DOHH2 (cell line): ENCODE measurements at regions not wholly inside any gene's neighbourhood (a gene's known extent, or its start where the extent isn't known, plus 50 kb on each side); places are given as distances from the start of the nearest gene placed in this dataset.

ENCODE experiments used
- H3F3A ChIP-seq: fragments of 200-600 bp; sonication (generic), shearing (Covaris generic); 2 replicates; pipeline ENCODE4 v1.6.0; 2016; ENCODE audit warnings: antibody characterized with exemption, mild to moderate bottlenecking; ENCODE audit not compliant: control insufficient read depth, insufficient read depth
- H3K27ac ChIP-seq: fragments of 200-600 bp; sonication (generic); 2 replicates; pipeline ENCODE4 v1.5.1; 2014; ENCODE audit warnings: low read depth, mild to moderate bottlenecking, low read length, moderate library complexity
- H3K27me3 ChIP-seq: fragments of 200-600 bp; sonication (generic); 2 replicates; pipeline ENCODE4 v1.6.1; 2014; ENCODE audit warnings: mild to moderate bottlenecking, low read length, mixed read lengths; ENCODE audit not compliant: control insufficient read depth
- H3K36me3 ChIP-seq: fragments of 200-600 bp; sonication (generic); 2 replicates; pipeline ENCODE4 v1.6.1; 2014; ENCODE audit warnings: mild to moderate bottlenecking, low read length, moderate library complexity, mixed read lengths; ENCODE audit not compliant: control insufficient read depth
- H3K4me1 ChIP-seq: fragments of 200-600 bp; sonication (generic); 2 replicates; pipeline ENCODE4 v1.6.1; 2014; ENCODE audit warnings: mild to moderate bottlenecking, low read length, mixed read lengths; ENCODE audit not compliant: control insufficient read depth
- H3K4me2 ChIP-seq: fragments of 200-600 bp; sonication (generic); 2 replicates; pipeline ENCODE4 v1.6.0; 2014; ENCODE audit warnings: mild to moderate bottlenecking, low read length, moderate library complexity
- H3K4me3 ChIP-seq: fragments of 200-600 bp; sonication (generic); 2 replicates; pipeline ENCODE4 v1.5.1; 2014; ENCODE audit warnings: mild to moderate bottlenecking, low read length, mixed read lengths
- H3K79me2 ChIP-seq: fragments of 200-600 bp; sonication (generic); 2 replicates; pipeline ENCODE4 v1.6.1; 2014; ENCODE audit warnings: mild to moderate bottlenecking, low read length, mixed read lengths; ENCODE audit not compliant: control insufficient read depth
- H3K9me2 ChIP-seq: fragments of 200-600 bp; sonication (generic); replicated peaks from 2 replicates; pipeline ENCODE4 v1.6.1; 2014; ENCODE audit warnings: mild to moderate bottlenecking, low read length, mixed read lengths; ENCODE audit not compliant: control insufficient read depth
- H3K9me3 ChIP-seq: fragments of 200-600 bp; sonication (generic); 2 replicates; pipeline ENCODE4 v1.6.1; 2014; ENCODE audit warnings: antibody characterized with exemption, low read length, mixed read lengths; ENCODE audit not compliant: control insufficient read depth, insufficient read depth
- H4K20me1 ChIP-seq: fragments of 200-600 bp; sonication (generic); 2 replicates; pipeline ENCODE4 v1.6.0; 2014; ENCODE audit warnings: low read depth, mild to moderate bottlenecking, antibody characterized with exemption, low read length, moderate library complexity; ENCODE audit not compliant: control insufficient read depth, insufficient read depth
- EZH2phosphoT487 ChIP-seq: fragments of 200-600 bp; sonication (generic); IDR thresholded peaks from 2 replicates; pipeline ENCODE4 v1.6.1; 2017; ENCODE audit warnings: borderline replicate concordance, mild to moderate bottlenecking, antibody characterized with exemption, low read length, moderate library complexity, mixed read lengths
- TF ChIP-seq, protein P1 (sequence below): fragments of 200-600 bp; sonication (generic); IDR thresholded peaks from one replicate; pipeline ENCODE4 v1.5.1; 2014; ENCODE audit warnings: antibody characterized with exemption, mild to moderate bottlenecking, low read depth, low read length; ENCODE audit not compliant: poor library complexity, severe bottlenecking

- no peaks in the 10 kb centered on the region for H3K9me2 ChIP-seq
- no peak overlapping the region for H3K27ac ChIP-seq
- H3K79me2 ChIP-seq: no peaks in the 10 kb centered on the region
- H3K9me3 ChIP-seq: no peaks in the 10 kb centered on the region
- no peaks in the 10 kb centered on the region for H3K4me1 ChIP-seq
- H3K4me3 ChIP-seq: no peak overlapping the region
- H3K27me3 ChIP-seq: no peaks in the 10 kb centered on the region
- TF ChIP-seq, protein P1, sequence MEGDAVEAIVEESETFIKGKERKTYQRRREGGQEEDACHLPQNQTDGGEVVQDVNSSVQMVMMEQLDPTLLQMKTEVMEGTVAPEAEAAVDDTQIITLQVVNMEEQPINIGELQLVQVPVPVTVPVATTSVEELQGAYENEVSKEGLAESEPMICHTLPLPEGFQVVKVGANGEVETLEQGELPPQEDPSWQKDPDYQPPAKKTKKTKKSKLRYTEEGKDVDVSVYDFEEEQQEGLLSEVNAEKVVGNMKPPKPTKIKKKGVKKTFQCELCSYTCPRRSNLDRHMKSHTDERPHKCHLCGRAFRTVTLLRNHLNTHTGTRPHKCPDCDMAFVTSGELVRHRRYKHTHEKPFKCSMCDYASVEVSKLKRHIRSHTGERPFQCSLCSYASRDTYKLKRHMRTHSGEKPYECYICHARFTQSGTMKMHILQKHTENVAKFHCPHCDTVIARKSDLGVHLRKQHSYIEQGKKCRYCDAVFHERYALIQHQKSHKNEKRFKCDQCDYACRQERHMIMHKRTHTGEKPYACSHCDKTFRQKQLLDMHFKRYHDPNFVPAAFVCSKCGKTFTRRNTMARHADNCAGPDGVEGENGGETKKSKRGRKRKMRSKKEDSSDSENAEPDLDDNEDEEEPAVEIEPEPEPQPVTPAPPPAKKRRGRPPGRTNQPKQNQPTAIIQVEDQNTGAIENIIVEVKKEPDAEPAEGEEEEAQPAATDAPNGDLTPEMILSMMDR: no peak
- TF ChIP-seq EZH2phosphoT487: no peak
- no peaks in the 10 kb centered on the region for H3K36me3 ChIP-seq
- no peaks in the 10 kb centered on the region for H3F3A ChIP-seq
- no peaks in the 10 kb centered on the region for H4K20me1 ChIP-seq
- no peak overlapping the region for H3K4me2 ChIP-seq
Measured at GRCh38 chr2:180743401-180743800, 237.0 kb upstream of the UBE2E3 start.

- H4K20me1 ChIP-seq: no peaks in the 10 kb centered on the region
- no peaks in the 10 kb centered on the region for H3K27me3 ChIP-seq
- no peak overlapping the region for H3K4me2 ChIP-seq
- no peak overlapping the region for H3K4me3 ChIP-seq
- H3K4me1 ChIP-seq: no peaks in the 10 kb centered on the region
- H3K9me3 ChIP-seq: no peaks in the 10 kb centered on the region
- no peaks in the 10 kb centered on the region for H3K9me2 ChIP-seq
- no peak overlapping the region for H3K27ac ChIP-seq
- H3K36me3 ChIP-seq: no peaks in the 10 kb centered on the region
- H3K79me2 ChIP-seq: no peaks in the 10 kb centered on the region
- no peaks in the 10 kb centered on the region for H3F3A ChIP-seq
- TF ChIP-seq EZH2phosphoT487: no peak
- TF ChIP-seq, protein P1: no peak
Measured at GRCh38 chr2:180742801-180743200, 237.6 kb upstream of the UBE2E3 start.

- Histone ChIP-seq H3K27ac (no peak overlapping the region), H3K79me2 (no peaks in the 10 kb centered on the region), H3K36me3 (no peaks in the 10 kb centered on the region), H3F3A (no peaks in the 10 kb centered on the region), H3K27me3 (no peaks in the 10 kb centered on the region), H4K20me1 (no peaks in the 10 kb centered on the region), H3K9me2 (no peaks in the 10 kb centered on the region), H3K4me1 (no peaks in the 10 kb centered on the region), H3K4me3 (no peak overlapping the region), H3K4me2 (no peak overlapping the region), H3K9me3 (no peaks in the 10 kb centered on the region)
- TF ChIP-seq EZH2phosphoT487: no peak
- TF ChIP-seq, protein P1: no peak
Measured at GRCh38 chr2:180739070-180739469, 241.3 kb upstream of the UBE2E3 start.

DNA sequence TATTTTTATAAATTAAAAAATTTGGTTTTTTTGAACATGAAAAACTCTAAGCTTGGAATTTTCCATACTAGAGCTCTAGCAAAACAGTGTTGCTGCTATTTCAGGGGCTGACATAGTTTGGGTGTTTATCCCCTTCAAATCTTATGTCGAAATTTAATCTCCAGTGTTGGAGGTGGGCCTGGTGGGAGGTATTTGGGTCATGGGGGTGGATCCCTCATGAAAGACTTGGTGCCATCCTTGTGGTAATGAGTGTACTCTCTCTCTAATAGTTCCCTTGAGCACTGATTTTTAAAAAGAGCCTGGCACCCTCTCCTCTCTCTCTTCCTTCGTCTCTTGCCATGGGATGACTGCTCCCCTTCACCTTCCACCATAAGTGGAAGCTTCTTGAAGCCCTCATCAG is 244.6 kb upstream of the UBE2E3 start:
- Histone ChIP-seq H3K27ac (no peak overlapping the region), H3F3A (no peaks in the 10 kb centered on the region), H3K9me2 (no peaks in the 10 kb centered on the region), H3K36me3 (no peaks in the 10 kb centered on the region), H4K20me1 (no peaks in the 10 kb centered on the region), H3K79me2 (no peaks in the 10 kb centered on the region), H3K4me2 (no peak overlapping the region), H3K27me3 (no peaks in the 10 kb centered on the region), H3K9me3 (no peaks in the 10 kb centered on the region), H3K4me1 (0 out of 2 replicates have a peak, but pooled peaks cover 4% of the 10 kb centered on the region), H3K4me3 (no peak overlapping the region)
- TF ChIP-seq EZH2phosphoT487: no peak
- TF ChIP-seq, protein P1: no peak
